Ovary (tissue), 3 donors: ENCODE measurements at regions not wholly inside any gene's neighbourhood (a gene's known extent, or its start where the extent isn't known, plus 50 kb on each side); places are given as distances from the start of the nearest gene placed in this dataset.

ENCODE experiments used
- CTCF ChIP-seq, 3 donors: fragments of 450-650 bp in 2 of 3; fragments of 200-600 bp in 1 of 3; IDR thresholded peaks; one replicate each; pipeline versions ENCODE4 v1.5.1 to v1.8.0; 2016 to 2022; ENCODE audit warnings: antibody characterized with exemption in 3 of 3, mild to moderate bottlenecking in 1 of 3
- POLR2A ChIP-seq: fragments of 450-650 bp; IDR thresholded peaks from one replicate; pipeline ENCODE4 v1.6.1; 2017; ENCODE audit warnings: antibody characterized with exemption, mild to moderate bottlenecking, moderate library complexity
- donor health status: DM: no; HTN: no; CAD: no.

- TF ChIP-seq CTCF (IDR thresholded peaks at IDR 0.05) (peak in 2 of 3 donors; percentile 17 to 60), POLR2A (no peak)
Observed at GRCh38 chr12:19739195-19739776, 300.0 kb downstream of the AEBP2 start.
